Type B pancreatic cell (in vitro differentiated cells): ENCODE measurements at regions not wholly inside any gene's neighbourhood (a gene's known extent, or its start where the extent isn't known, plus 50 kb on each side); places are given as distances from the start of the nearest gene placed in this dataset.

Experiments
- DNase-seq: peaks from one replicate; pipeline ENCODE4 v3.0.0; 2021; ENCODE audit warnings: mixed read lengths; ENCODE audit not compliant: unreplicated experiment; ENCODE audit errors: extremely low spot score
- H3K27ac Mint-ChIP-seq: 2 replicates; pipeline ENCODE4 v1.8.0; 2021; ENCODE audit warnings: mild to moderate bottlenecking, mixed read lengths
- H3K27me3 Mint-ChIP-seq: 2 replicates; pipeline ENCODE4 v1.8.0; 2021; ENCODE audit warnings: mixed read lengths
- H3K36me3 Mint-ChIP-seq: 2 replicates; pipeline ENCODE4 v1.8.0; 2021; ENCODE audit warnings: mixed read lengths
- H3K4me1 Mint-ChIP-seq: one replicate; pipeline ENCODE4 v1.8.0; 2021; ENCODE audit warnings: mixed read lengths; ENCODE audit not compliant: unreplicated experiment
- H3K4me3 Mint-ChIP-seq: 2 replicates; pipeline ENCODE4 v1.8.0; 2021; ENCODE audit warnings: mild to moderate bottlenecking, mixed read lengths
- H3K9me3 Mint-ChIP-seq: 2 replicates; pipeline ENCODE4 v1.8.0; 2021; ENCODE audit warnings: mixed read lengths
- CTCF ChIP-seq: fragments of 200-600 bp; sonication (generic); conservative IDR thresholded peaks from 2 replicates; pipeline ENCODE4 v1.5.0; 2021; ENCODE audit warnings: antibody characterized with exemption, mild to moderate bottlenecking

GRCh38 chr5:152271420-152271819 is 133.7 kb downstream of the NMUR2 start:
- Mint-ChIP-seq H3K4me3 (no peak overlapping the region), H3K27ac (no peak overlapping the region), H3K4me1 (no peaks in the 10 kb centered on the region), H3K36me3 (no peaks in the 10 kb centered on the region), H3K9me3 (no peaks in the 10 kb centered on the region), H3K27me3 (peaks cover 3% of the 10 kb centered on the region)
- TF ChIP-seq CTCF = peak; percentile 62
- DNase-seq = no peak

- Mint-ChIP-seq H3K36me3 (no peaks in the 10 kb centered on the region), H3K27ac (no peak overlapping the region), H3K27me3 (peaks cover 3% of the 10 kb centered on the region), H3K4me1 (no peaks in the 10 kb centered on the region), H3K9me3 (no peaks in the 10 kb centered on the region), H3K4me3 (no peak overlapping the region)
- no peak for DNase-seq
- no peak for TF ChIP-seq CTCF
Measured at GRCh38 chr5:152270096-152270495, 135.0 kb downstream of the NMUR2 start.

GRCh38 chr5:152269533-152269932 is 135.5 kb downstream of the NMUR2 start:
- no peak overlapping the region for H3K4me3 Mint-ChIP-seq
- no peak for TF ChIP-seq CTCF
- no peak overlapping the region for H3K27ac Mint-ChIP-seq
- no peaks in the 10 kb centered on the region for H3K4me1 Mint-ChIP-seq
- H3K36me3 Mint-ChIP-seq = no peaks in the 10 kb centered on the region
- H3K27me3 Mint-ChIP-seq = peaks cover 3% of the 10 kb centered on the region
- H3K9me3 Mint-ChIP-seq = no peaks in the 10 kb centered on the region
- DNase-seq = no peak

- Mint-ChIP-seq H3K27me3 (no peaks in the 10 kb centered on the region), H3K27ac (no peak overlapping the region), H3K4me1 (no peaks in the 10 kb centered on the region), H3K9me3 (no peaks in the 10 kb centered on the region), H3K4me3 (no peak overlapping the region), H3K36me3 (no peaks in the 10 kb centered on the region)
- TF ChIP-seq CTCF = no peak
- no peak for DNase-seq
Measured at GRCh38 chr5:152264645-152265254, 140.3 kb downstream of the NMUR2 start.

- H3K27me3 Mint-ChIP-seq = no peaks in the 10 kb centered on the region
- no peak for TF ChIP-seq CTCF
- no peak overlapping the region for H3K27ac Mint-ChIP-seq
- DNase-seq = no peak
- no peaks in the 10 kb centered on the region for H3K36me3 Mint-ChIP-seq
- H3K9me3 Mint-ChIP-seq = no peaks in the 10 kb centered on the region
- no peaks in the 10 kb centered on the region for H3K4me1 Mint-ChIP-seq
- no peak overlapping the region for H3K4me3 Mint-ChIP-seq
Measured at GRCh38 chr5:152262667-152263066, 142.4 kb downstream of the NMUR2 start.

GRCh38 chr5:152260940-152261339 is 144.1 kb downstream of the NMUR2 start:
- Mint-ChIP-seq H3K4me3 (no peak overlapping the region), H3K4me1 (no peaks in the 10 kb centered on the region), H3K27me3 (peaks cover 3% of the 10 kb centered on the region), H3K9me3 (no peaks in the 10 kb centered on the region), H3K27ac (no peak overlapping the region), H3K36me3 (no peaks in the 10 kb centered on the region)
- TF ChIP-seq CTCF = no peak
- no peak for DNase-seq
